Psoas muscle (tissue), 7 donors: ENCODE measurements at regions not wholly inside any gene's neighbourhood (a gene's known extent, or its start where the extent isn't known, plus 50 kb on each side); places are given as distances from the start of the nearest gene placed in this dataset.

Experiments
- ATAC-seq, 4 donors: fragments of 200-7000 bp; cut with Tn5 transposase; one replicate each; pipeline ENCODE4 v1.9.1; 2020; ENCODE audit warnings: moderate library complexity in 3 of 4, mild to moderate bottlenecking in 2 of 4
- DNase-seq, 2 donors: peaks; one replicate each; pipeline ENCODE4 v3.0.0-alpha.2; 2020
- H3K27ac ChIP-seq: fragments of 200-600 bp; one replicate; pipeline ENCODE4 v1.8.0; 2022
- H3K27me3 ChIP-seq, 3 donors: fragments of 200-600 bp in 1 of 3; one replicate each; pipeline versions ENCODE4 v1.6.1 to v1.8.0; 2013 to 2022; ENCODE audit warnings: low read length in 2 of 3, mild to moderate bottlenecking in 2 of 3, moderate library complexity in 1 of 3; ENCODE audit not compliant: insufficient read depth in 3 of 3
- H3K36me3 ChIP-seq, 2 donors: fragments of 200-600 bp in 1 of 2; one replicate each; pipeline versions ENCODE4 v1.6.1 to v1.8.0; 2013 to 2022; ENCODE audit warnings: low read depth in 1 of 2, mild to moderate bottlenecking in 1 of 2, moderate library complexity in 1 of 2; ENCODE audit not compliant: insufficient read depth in 1 of 2
- H3K4me1 ChIP-seq: fragments of 200-600 bp; one replicate; pipeline ENCODE4 v1.8.0; 2022
- H3K4me3 ChIP-seq: fragments of 200-600 bp; one replicate; pipeline ENCODE4 v1.8.0; 2022; ENCODE audit warnings: mild to moderate bottlenecking
- H3K9me3 ChIP-seq: fragments of 200-600 bp; one replicate; pipeline ENCODE4 v1.8.0; 2022
- CTCF ChIP-seq: fragments of 200-600 bp; IDR thresholded peaks from one replicate; pipeline ENCODE4 v1.8.0; 2022; ENCODE audit warnings: antibody characterized with exemption
- WGBS, 3 donors: extraction: QIAGEN DNeasy Blood & Tissue Kit; methylation state at CpG; one replicate each; pipeline versions ENCODE4 v1.1.6 to v1.1.7; 2013; 5-methylcytosine and 5-hydroxymethylcytosine counted together
- intact Hi-C, 2 donors: fragments of 100-400 bp; cut with DNase I; formaldehyde crosslinking; loops; one replicate each; pipeline versions ENCODE4 v1.11.0 to v1.14.2; 2022
- donor health status: healthy with polysubstance abuse.
- donor health status: DM: no; HTN: no; CAD: no; lungs with moderate emphysema.
- donor health status: Bipolar disorder and iron deficiency.
- donor health status: healthy.
- donor health status: DM: yes; HTN: yes; CAD: no.
- donor health status: DM: no; HTN: no; CAD: no.
- donor health status: DM: yes; HTN: yes; CAD: no.

DNA sequence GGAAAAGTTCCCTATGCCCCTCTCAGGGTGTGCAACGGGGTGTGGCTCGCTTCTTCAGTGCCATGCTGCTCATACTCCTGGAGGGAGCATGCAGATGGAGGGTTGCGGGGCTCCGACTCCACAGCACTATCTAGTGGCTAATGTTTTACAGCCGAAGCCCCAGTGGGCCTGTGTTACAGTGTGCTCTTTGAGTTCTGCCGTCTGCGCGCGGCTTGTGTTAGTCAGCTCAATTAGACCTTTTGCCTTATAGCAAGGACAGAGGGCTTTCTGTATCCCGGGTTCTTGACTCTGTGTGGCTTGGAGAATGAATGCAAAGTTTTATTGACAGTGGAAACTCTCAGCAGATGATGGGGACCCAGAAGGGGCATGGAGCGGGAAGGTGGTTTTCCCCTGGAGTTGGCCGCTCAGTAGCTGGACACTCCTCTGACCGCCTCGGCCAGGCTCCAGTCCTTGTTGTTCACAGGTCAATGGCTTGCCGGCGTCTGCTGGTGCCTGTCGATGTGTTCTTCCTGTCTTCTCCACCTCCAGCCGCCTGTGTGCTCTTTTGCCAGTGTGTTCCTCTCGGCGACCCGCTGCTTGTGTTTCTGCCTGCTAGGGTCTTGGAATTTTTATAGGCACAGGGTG is 383.4 kb downstream of the LMO7 start:
- Histone ChIP-seq H3K27ac (no peak overlapping the region), H3K27me3 (no peaks in the 10 kb centered on the region), H3K36me3 (no peaks in the 10 kb centered on the region), H3K4me1 (no peaks in the 10 kb centered on the region), H3K4me3 (no peak overlapping the region), H3K9me3 (no peaks in the 10 kb centered on the region)
- intact Hi-C loops = no loop called here
- 72 to 81% (median 75%) methylated on average over 21 of the region's 21 CpGs for WGBS, 3 donors
- no peak for DNase-seq
- ATAC-seq = no peak
- no peak for TF ChIP-seq CTCF

- DNase-seq = no peak
- no peak overlapping the region for H3K4me3 ChIP-seq
- no peaks in the 10 kb centered on the region for H3K9me3 ChIP-seq
- no peak overlapping the region for H3K27ac ChIP-seq
- no peak for ATAC-seq
- TF ChIP-seq CTCF = no peak
- intact Hi-C loops = loop anchor here in 1 of 2 donors (2.0 kb wide), 1 partner anchor 143 kb away; no protein-coding TSS in a partner anchor
- H3K36me3 ChIP-seq = no peaks in the 10 kb centered on the region
- 83 to 91% (median 85%) methylated on average over 5 of the region's 5 CpGs for WGBS, 3 donors
- H3K4me1 ChIP-seq = no peaks in the 10 kb centered on the region
- no peaks in the 10 kb centered on the region for H3K27me3 ChIP-seq
Measured at GRCh38 chr13:76017861-76018556, 381.9 kb downstream of the LMO7 start.

- no peak for TF ChIP-seq CTCF
- H3K4me3 ChIP-seq = no peak overlapping the region
- H3K27ac ChIP-seq = no peak overlapping the region
- no peaks in the 10 kb centered on the region for H3K9me3 ChIP-seq
- WGBS, 3 donors = 91 to 96% (median 94%) methylated on average over 3 of the region's 3 CpGs
- DNase-seq (no peak), ATAC-seq (peak in 2 of 4 donors; percentile 34 to 49)
- intact Hi-C loops = loop anchor here in 1 of 2 donors (2.0 kb wide), 1 partner anchor 142 kb away; no protein-coding TSS in a partner anchor
- H3K36me3 ChIP-seq = no peaks in the 10 kb centered on the region
- no peaks in the 10 kb centered on the region for H3K4me1 ChIP-seq
- H3K27me3 ChIP-seq = no peaks in the 10 kb centered on the region
Measured at GRCh38 chr13:76016799-76017400, 380.8 kb downstream of the LMO7 start.

- ATAC-seq (no peak), DNase-seq (no peak)
- intact Hi-C loops = no loop called here
- no peak for TF ChIP-seq CTCF
- no peaks in the 10 kb centered on the region for H3K27me3 ChIP-seq
- H3K4me1 ChIP-seq = no peaks in the 10 kb centered on the region
- 30 to 41% (median 31%) methylated on average over 5 of the region's 5 CpGs for WGBS, 3 donors
- H3K27ac ChIP-seq = no peak overlapping the region
- no peak overlapping the region for H3K4me3 ChIP-seq
- H3K9me3 ChIP-seq = no peaks in the 10 kb centered on the region
- H3K36me3 ChIP-seq = no peaks in the 10 kb centered on the region
Measured at GRCh38 chr13:76014406-76015318, 378.5 kb downstream of the LMO7 start.
